ENCODE measurements at regions not wholly inside any gene's neighbourhood (a gene's known extent, or its start where the extent isn't known, plus 50 kb on each side); places are given as distances from the start of the nearest gene placed in this dataset.

DNA sequence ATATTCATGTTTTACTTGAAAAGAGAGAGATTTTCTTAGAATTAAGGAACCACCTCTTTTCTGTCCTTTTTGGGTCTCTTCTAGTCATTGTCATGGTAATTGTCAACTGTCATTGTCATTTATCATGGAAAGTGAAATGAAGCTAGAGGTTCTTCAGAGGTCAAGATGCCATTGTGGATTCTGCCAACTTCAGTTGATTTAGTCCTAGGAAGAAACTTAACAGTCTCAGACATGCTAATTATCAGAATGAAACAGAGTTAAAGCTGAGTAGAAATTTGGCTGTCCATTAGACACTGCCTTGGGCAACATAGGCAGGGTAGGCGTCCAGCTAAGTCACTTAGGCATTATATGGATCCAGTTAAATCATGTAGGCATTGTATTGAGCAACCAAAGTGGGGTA, 796.1 kb upstream of the ADGRL3 start:
- dilution Hi-C loops (cut with MboI; ENCODE audit: extremely low pct_ligation_motif_present, low sequenced_read_pairs) = no loop called here
- Histone ChIP-seq H3K36me3 (ENCODE audit: control insufficient read depth in 2 of 2, extremely low read depth in 1 of 2, insufficient read depth in 2 of 2, low read length in 2 of 2) (no peaks in the 10 kb centered on the region), H3K4me1 (ENCODE audit: control insufficient read depth, extremely low read depth, insufficient read depth, low read length) (no peaks in the 10 kb centered on the region), H3K27ac (ENCODE audit: insufficient read depth, low read depth, low read length) (no peak overlapping the region), H3K9ac (replicated peaks; ENCODE audit: extremely low read depth, insufficient read depth, low read length) (no peak overlapping the region), H3K4me2 (ENCODE audit: insufficient read depth, low read length) (no peak overlapping the region), H3K9me3 (replicated peaks; ENCODE audit: control insufficient read depth, insufficient read depth, low read length) (peaks cover 4% of the 10 kb centered on the region), H3K4me3 (replicated peaks in 1 of 3; ENCODE audit: insufficient read depth in 1 of 3, low read depth in 1 of 3, low read length in 3 of 3) (no peak overlapping the region), H3K79me2 (ENCODE audit: control insufficient read depth, insufficient read depth, low read length) (no peaks in the 10 kb centered on the region), H3K27me3 (ENCODE audit: control insufficient read depth in 2 of 2, insufficient read depth in 2 of 2, low read length in 2 of 2) (no peaks in the 10 kb centered on the region), H2AFZ (ENCODE audit: low read depth, low read length) (no peak overlapping the region), H3K9me1 (replicated peaks; ENCODE audit: control insufficient read depth, extremely low read depth, insufficient read depth, low read length) (no peaks in the 10 kb centered on the region), H4K20me1 (replicated peaks; ENCODE audit: control insufficient read depth, extremely low read depth, insufficient read depth, low read length) (no peaks in the 10 kb centered on the region)
- TF ChIP-seq, protein P1, sequence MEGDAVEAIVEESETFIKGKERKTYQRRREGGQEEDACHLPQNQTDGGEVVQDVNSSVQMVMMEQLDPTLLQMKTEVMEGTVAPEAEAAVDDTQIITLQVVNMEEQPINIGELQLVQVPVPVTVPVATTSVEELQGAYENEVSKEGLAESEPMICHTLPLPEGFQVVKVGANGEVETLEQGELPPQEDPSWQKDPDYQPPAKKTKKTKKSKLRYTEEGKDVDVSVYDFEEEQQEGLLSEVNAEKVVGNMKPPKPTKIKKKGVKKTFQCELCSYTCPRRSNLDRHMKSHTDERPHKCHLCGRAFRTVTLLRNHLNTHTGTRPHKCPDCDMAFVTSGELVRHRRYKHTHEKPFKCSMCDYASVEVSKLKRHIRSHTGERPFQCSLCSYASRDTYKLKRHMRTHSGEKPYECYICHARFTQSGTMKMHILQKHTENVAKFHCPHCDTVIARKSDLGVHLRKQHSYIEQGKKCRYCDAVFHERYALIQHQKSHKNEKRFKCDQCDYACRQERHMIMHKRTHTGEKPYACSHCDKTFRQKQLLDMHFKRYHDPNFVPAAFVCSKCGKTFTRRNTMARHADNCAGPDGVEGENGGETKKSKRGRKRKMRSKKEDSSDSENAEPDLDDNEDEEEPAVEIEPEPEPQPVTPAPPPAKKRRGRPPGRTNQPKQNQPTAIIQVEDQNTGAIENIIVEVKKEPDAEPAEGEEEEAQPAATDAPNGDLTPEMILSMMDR (IDR thresholded peaks at IDR 0.05; ENCODE audit: extremely low read depth in 1 of 2, insufficient read depth in 1 of 2, low read depth in 1 of 2, low read length in 2 of 2) = no peak
- TF ChIP-seq EZH2 (IDR thresholded peaks at IDR 0.05; ENCODE audit: borderline replicate concordance, low read depth, low read length, severe bottlenecking) = no peak
- TF ChIP-seq JUN (IDR thresholded peaks at IDR 0.05; ENCODE audit: borderline replicate concordance, insufficient read depth, insufficient read length, low read depth) = no peak
- no peak for TF ChIP-seq MYC (IDR thresholded peaks at IDR 0.05; ENCODE audit: low read depth, low read length)
- no peak for TF ChIP-seq GATA2 (IDR thresholded peaks at IDR 0.05; ENCODE audit: insufficient read depth, insufficient read length, low read depth, low read length)
- no peak for TF ChIP-seq FOS (IDR thresholded peaks at IDR 0.05; ENCODE audit: borderline replicate concordance, insufficient read depth, low read length)
- TF ChIP-seq POLR2AphosphoS5 (IDR thresholded peaks at IDR 0.05; ENCODE audit: insufficient read depth, low read depth, low read length) = no peak
- TF ChIP-seq, protein P2, sequence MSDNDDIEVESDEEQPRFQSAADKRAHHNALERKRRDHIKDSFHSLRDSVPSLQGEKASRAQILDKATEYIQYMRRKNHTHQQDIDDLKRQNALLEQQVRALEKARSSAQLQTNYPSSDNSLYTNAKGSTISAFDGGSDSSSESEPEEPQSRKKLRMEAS (IDR thresholded peaks at IDR 0.05; ENCODE audit: insufficient read depth, insufficient read length) = no peak
- TF ChIP-seq POLR2A (IDR thresholded peaks at IDR 0.05; ENCODE audit: low read depth, low read length) = no peak
- FAIRE-seq = no peak
- POLR2A ChIA-PET = no interaction called here
- BruUV-seq (replicated peaks) = no TSS peak
- CTCF ChIA-PET = interaction anchor here (0.9 kb wide), 1 partner anchor 8 kb away, joined by 4 read pairs; no protein-coding TSS in a partner anchor
- no peak for DNase-seq (ENCODE audit: low read depth, low spot score)
- intact Hi-C loops (cut with micrococcal nuclease) = no loop called here
